OCI-LY7 (cell line): ENCODE measurements at regions not wholly inside any gene's neighbourhood (a gene's known extent, or its start where the extent isn't known, plus 50 kb on each side); places are given as distances from the start of the nearest gene placed in this dataset.

ENCODE experiments used
- BruUV-seq: library from RNA; stranded (reverse); fragments of 400-500 nt; replicated peaks from 2 replicates; lab custom pipeline; 2021; lab: Mats Ljungman, UMichigan
- CTCF ChIA-PET: fragments of 300-600 bp; sonication (Branson Sonifier 250); formaldehyde crosslinking; loops from one replicate; lab custom pipeline; 2022; ENCODE audit warnings: antibody characterized with exemption; ENCODE audit not compliant: unreplicated experiment; lab: Charles Lee
- POLR2A ChIA-PET: fragments of 300-600 bp; sonication (Branson Sonifier 250); formaldehyde crosslinking; loops from one replicate; lab custom pipeline; 2022; ENCODE audit warnings: antibody characterized with exemption; lab: Charles Lee
- DNase-seq: peaks from one replicate; pipeline ENCODE4 v3.0.0-alpha.2; 2015; ENCODE audit warnings: low spot score
- H2AFZ ChIP-seq: fragments of 200-600 bp; sonication (generic), shearing (Covaris generic); 2 replicates; pipeline ENCODE4 v1.6.1; 2014; ENCODE audit warnings: mild to moderate bottlenecking, antibody characterized with exemption, low read length, moderate library complexity
- H3K27ac ChIP-seq: fragments of 200-600 bp; sonication (generic); 2 replicates; pipeline ENCODE4 v1.5.1; 2014; ENCODE audit warnings: mixed run types, low read depth, mild to moderate bottlenecking, moderate library complexity, low read length, inconsistent platforms; ENCODE audit not compliant: poor library complexity, severe bottlenecking
- H3K36me3 ChIP-seq: fragments of 200-600 bp; sonication (generic); 2 replicates; pipeline ENCODE4 v1.6.1; 2014; ENCODE audit warnings: mild to moderate bottlenecking, antibody characterized with exemption, low read length, moderate library complexity, mixed read lengths; ENCODE audit not compliant: insufficient read depth
- H3K4me1 ChIP-seq: fragments of 200-600 bp; sonication (generic); 2 replicates; pipeline ENCODE4 v1.5.1; 2014; ENCODE audit warnings: mild to moderate bottlenecking, low read length; ENCODE audit not compliant: insufficient read depth, poor library complexity, severe bottlenecking
- H3K4me2 ChIP-seq: fragments of 200-600 bp; sonication (generic); 2 replicates; pipeline ENCODE4 v1.6.1; 2014; ENCODE audit warnings: mild to moderate bottlenecking, low read length
- H3K4me3 ChIP-seq: fragments of 200-600 bp; sonication (generic); 2 replicates; pipeline ENCODE4 v1.5.1; 2014; ENCODE audit warnings: mild to moderate bottlenecking, low read depth, low read length; ENCODE audit not compliant: poor library complexity, severe bottlenecking
- H3K79me2 ChIP-seq: fragments of 200-600 bp; sonication (generic); 2 replicates; pipeline ENCODE4 v1.6.1; 2016; ENCODE audit warnings: low read depth, mild to moderate bottlenecking, low read length, moderate library complexity, mixed read lengths; ENCODE audit not compliant: insufficient read depth
- H3K9me2 ChIP-seq: fragments of 200-600 bp; sonication (generic); 2 replicates; pipeline ENCODE4 v1.6.1; 2016; ENCODE audit warnings: mild to moderate bottlenecking, low read length, mixed read lengths; ENCODE audit not compliant: insufficient read depth
- H3K9me3 ChIP-seq: fragments of 200-600 bp; sonication (generic); 2 replicates; pipeline ENCODE4 v1.6.1; 2014; ENCODE audit warnings: mild to moderate bottlenecking, mixed run types, low read length, mixed read lengths
- H4K20me1 ChIP-seq: fragments of 200-600 bp; sonication (generic); 2 replicates; pipeline ENCODE4 v1.6.1; 2014; ENCODE audit warnings: mild to moderate bottlenecking, antibody characterized with exemption, low read length, moderate library complexity, mixed read lengths; ENCODE audit not compliant: insufficient read depth
- CTCF ChIP-seq: fragments of 200-600 bp; sonication (generic); conservative IDR thresholded peaks from 2 replicates; pipeline ENCODE4 v1.5.1; 2014; ENCODE audit warnings: mild to moderate bottlenecking, antibody characterized with exemption, low read length, moderate library complexity, mixed read lengths
- EZH2phosphoT487 ChIP-seq: fragments of 200-600 bp; sonication (generic); IDR thresholded peaks from 2 replicates; pipeline ENCODE4 v1.6.1; 2018; ENCODE audit warnings: low read depth, borderline replicate concordance, mild to moderate bottlenecking, mixed run types, antibody characterized with exemption, low read length, moderate library complexity, mixed read lengths
- intact Hi-C: fragments of 100-400 bp; cut with micrococcal nuclease; formaldehyde crosslinking; loops from one replicate; pipeline ENCODE4 v1.10.0; 2022; ENCODE audit not compliant: unreplicated experiment

GRCh38 chr7:85286446-85286845 is 99.6 kb upstream of the SEMA3D start:
- no peaks in the 10 kb centered on the region for H3K36me3 ChIP-seq
- no peak overlapping the region for H2AFZ ChIP-seq
- DNase-seq, result no peak
- no peak for TF ChIP-seq CTCF
- no peak for TF ChIP-seq EZH2phosphoT487
- no peaks in the 10 kb centered on the region for H3K9me3 ChIP-seq
- H3K4me3 ChIP-seq, result no peak overlapping the region
- no peaks in the 10 kb centered on the region for H3K9me2 ChIP-seq
- no peaks in the 10 kb centered on the region for H3K79me2 ChIP-seq
- no peaks in the 10 kb centered on the region for H4K20me1 ChIP-seq
- H3K4me1 ChIP-seq, result peaks cover 13% of the 10 kb centered on the region
- CTCF ChIA-PET, result no interaction called here
- no TSS peak for BruUV-seq
- intact Hi-C loops, result no loop called here
- POLR2A ChIA-PET, result no interaction called here
- no peak overlapping the region for H3K27ac ChIP-seq
- no peak overlapping the region for H3K4me2 ChIP-seq

- BruUV-seq, result no TSS peak
- no peaks in the 10 kb centered on the region for H3K9me3 ChIP-seq
- POLR2A ChIA-PET, result no interaction called here
- H3K4me2 ChIP-seq, result no peak overlapping the region
- H4K20me1 ChIP-seq, result no peaks in the 10 kb centered on the region
- peaks cover 5% of the 10 kb centered on the region for H3K4me1 ChIP-seq
- DNase-seq, result no peak
- H3K36me3 ChIP-seq, result no peaks in the 10 kb centered on the region
- H3K9me2 ChIP-seq, result no peaks in the 10 kb centered on the region
- H3K27ac ChIP-seq, result no peak overlapping the region
- CTCF ChIA-PET, result no interaction called here
- H2AFZ ChIP-seq, result no peak overlapping the region
- intact Hi-C loops, result no loop called here
- H3K79me2 ChIP-seq, result no peaks in the 10 kb centered on the region
- no peak for TF ChIP-seq CTCF
- TF ChIP-seq EZH2phosphoT487, result no peak
- no peak overlapping the region for H3K4me3 ChIP-seq
Observed at GRCh38 chr7:85285527-85285926, 98.7 kb upstream of the SEMA3D start.

GRCh38 chr7:85275204-85275603 is 88.3 kb upstream of the SEMA3D start:
- no peak for TF ChIP-seq CTCF
- TF ChIP-seq EZH2phosphoT487, result no peak
- Histone ChIP-seq H3K4me2 (no peak overlapping the region), H3K4me1 (no peaks in the 10 kb centered on the region), H3K27ac (no peak overlapping the region), H3K36me3 (no peaks in the 10 kb centered on the region), H3K4me3 (no peak overlapping the region), H3K79me2 (no peaks in the 10 kb centered on the region), H4K20me1 (no peaks in the 10 kb centered on the region), H2AFZ (peak overlapping the region; percentile 31; the same call in 1 of the 2 replicates), H3K9me3 (no peaks in the 10 kb centered on the region), H3K9me2 (no peaks in the 10 kb centered on the region)
- DNase-seq, result no peak
- ChIA-PET CTCF (no interaction called here), POLR2A (no interaction called here)
- no TSS peak for BruUV-seq
- intact Hi-C loops, result no loop called here
